ENCODE measurements at regions not wholly inside any gene's neighbourhood (a gene's known extent, or its start where the extent isn't known, plus 50 kb on each side); places are given as distances from the start of the nearest gene placed in this dataset.

DNA sequence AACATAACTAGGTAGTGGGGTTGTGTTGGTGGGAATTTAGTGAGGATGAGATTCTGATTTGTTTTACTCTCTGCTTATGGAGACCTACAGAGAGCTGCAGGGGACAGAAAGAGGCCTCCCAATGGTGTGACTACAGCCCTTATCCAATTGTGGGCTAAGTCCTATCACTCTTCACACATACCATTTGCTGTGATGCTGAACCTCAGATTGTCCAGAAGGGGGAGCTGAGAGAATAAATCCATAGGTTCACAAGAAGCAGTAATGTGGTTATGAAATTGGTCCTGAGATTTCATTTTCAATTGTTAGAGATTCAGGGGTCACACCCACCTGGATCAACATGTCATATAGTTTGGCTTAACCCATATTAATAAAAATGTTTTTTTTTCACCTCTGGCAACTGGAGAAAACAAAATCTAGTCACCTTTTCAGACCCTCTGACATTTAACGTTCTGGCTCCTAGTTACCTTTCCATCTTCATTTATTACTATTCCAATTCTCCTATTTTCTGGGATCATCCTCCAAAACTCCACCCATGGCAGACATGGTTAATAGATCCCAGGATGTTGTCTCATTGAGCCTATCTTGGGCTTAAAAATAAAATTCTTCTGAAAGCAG lies 53.3 kb upstream of the PTPN5 start:
- POLR2A ChIA-PET: no interaction called here
- H3K27ac Mint-ChIP-seq: no peak overlapping the region

More for the DNA sequence above, 53.3 kb upstream of the PTPN5 start:
- peaks cover 42% of the 10 kb centered on the region for H3K27me3 Mint-ChIP-seq (ENCODE audit: low read depth)
- peaks cover 11% of the 10 kb centered on the region for H3K9me3 Mint-ChIP-seq
- ATAC-seq (peak; percentile 100), DNase-seq (ENCODE audit: low spot score) (no peak)
- H3K36me3 Mint-ChIP-seq: no peaks in the 10 kb centered on the region; the same call in 1 of the 2 replicates
- no peak overlapping the region for H3K4me3 Mint-ChIP-seq
- H3K4me1 Mint-ChIP-seq: peaks cover 10% of the 10 kb centered on the region
- TF ChIP-seq TCF7 (CRISPR knock-in tag; IDR thresholded peaks at IDR 0.05; ENCODE audit: low read depth) (no peak), SP1 (CRISPR knock-in tag; conservative IDR thresholded peaks at IDR 0.05) (no peak), IRF1 (CRISPR knock-in tag; IDR thresholded peaks at IDR 0.05) (no peak)
- TF ChIP-seq, protein P1, sequence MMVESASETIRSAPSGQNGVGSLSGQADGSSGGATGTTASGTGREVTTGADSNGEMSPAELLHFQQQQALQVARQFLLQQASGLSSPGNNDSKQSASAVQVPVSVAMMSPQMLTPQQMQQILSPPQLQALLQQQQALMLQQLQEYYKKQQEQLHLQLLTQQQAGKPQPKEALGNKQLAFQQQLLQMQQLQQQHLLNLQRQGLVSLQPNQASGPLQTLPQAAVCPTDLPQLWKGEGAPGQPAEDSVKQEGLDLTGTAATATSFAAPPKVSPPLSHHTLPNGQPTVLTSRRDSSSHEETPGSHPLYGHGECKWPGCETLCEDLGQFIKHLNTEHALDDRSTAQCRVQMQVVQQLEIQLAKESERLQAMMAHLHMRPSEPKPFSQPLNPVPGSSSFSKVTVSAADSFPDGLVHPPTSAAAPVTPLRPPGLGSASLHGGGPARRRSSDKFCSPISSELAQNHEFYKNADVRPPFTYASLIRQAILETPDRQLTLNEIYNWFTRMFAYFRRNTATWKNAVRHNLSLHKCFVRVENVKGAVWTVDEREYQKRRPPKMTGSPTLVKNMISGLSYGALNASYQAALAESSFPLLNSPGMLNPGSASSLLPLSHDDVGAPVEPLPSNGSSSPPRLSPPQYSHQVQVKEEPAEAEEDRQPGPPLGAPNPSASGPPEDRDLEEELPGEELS (CRISPR knock-in tag; IDR thresholded peaks at IDR 0.05): no peak
- TF ChIP-seq, protein P2, sequence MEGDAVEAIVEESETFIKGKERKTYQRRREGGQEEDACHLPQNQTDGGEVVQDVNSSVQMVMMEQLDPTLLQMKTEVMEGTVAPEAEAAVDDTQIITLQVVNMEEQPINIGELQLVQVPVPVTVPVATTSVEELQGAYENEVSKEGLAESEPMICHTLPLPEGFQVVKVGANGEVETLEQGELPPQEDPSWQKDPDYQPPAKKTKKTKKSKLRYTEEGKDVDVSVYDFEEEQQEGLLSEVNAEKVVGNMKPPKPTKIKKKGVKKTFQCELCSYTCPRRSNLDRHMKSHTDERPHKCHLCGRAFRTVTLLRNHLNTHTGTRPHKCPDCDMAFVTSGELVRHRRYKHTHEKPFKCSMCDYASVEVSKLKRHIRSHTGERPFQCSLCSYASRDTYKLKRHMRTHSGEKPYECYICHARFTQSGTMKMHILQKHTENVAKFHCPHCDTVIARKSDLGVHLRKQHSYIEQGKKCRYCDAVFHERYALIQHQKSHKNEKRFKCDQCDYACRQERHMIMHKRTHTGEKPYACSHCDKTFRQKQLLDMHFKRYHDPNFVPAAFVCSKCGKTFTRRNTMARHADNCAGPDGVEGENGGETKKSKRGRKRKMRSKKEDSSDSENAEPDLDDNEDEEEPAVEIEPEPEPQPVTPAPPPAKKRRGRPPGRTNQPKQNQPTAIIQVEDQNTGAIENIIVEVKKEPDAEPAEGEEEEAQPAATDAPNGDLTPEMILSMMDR (IDR thresholded peaks at IDR 0.05): peak; percentile 42; the same call in 1 of the 2 replicates
- TF ChIP-seq, protein P3, sequence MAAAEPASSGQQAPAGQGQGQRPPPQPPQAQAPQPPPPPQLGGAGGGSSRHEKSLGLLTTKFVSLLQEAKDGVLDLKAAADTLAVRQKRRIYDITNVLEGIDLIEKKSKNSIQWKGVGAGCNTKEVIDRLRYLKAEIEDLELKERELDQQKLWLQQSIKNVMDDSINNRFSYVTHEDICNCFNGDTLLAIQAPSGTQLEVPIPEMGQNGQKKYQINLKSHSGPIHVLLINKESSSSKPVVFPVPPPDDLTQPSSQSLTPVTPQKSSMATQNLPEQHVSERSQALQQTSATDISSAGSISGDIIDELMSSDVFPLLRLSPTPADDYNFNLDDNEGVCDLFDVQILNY (CRISPR knock-in tag; IDR thresholded peaks at IDR 0.05): no peak
- CTCF ChIA-PET: interaction anchor here (0.6 to 1.9 kb wide), 12 partner anchors 8 to 199 kb away, joined by 3 to 17 read pairs (median 3); partner anchors contain the start of gene IGSF22

All from WTC11 (cell line).